ENCODE measurements at regions not wholly inside any gene's neighbourhood (a gene's known extent, or its start where the extent isn't known, plus 50 kb on each side); places are given as distances from the start of the nearest gene placed in this dataset.

GRCh38 chr2:222130855-222131254 is 167.9 kb downstream of the PAX3 start:
- TF ChIP-seq, protein P1, sequence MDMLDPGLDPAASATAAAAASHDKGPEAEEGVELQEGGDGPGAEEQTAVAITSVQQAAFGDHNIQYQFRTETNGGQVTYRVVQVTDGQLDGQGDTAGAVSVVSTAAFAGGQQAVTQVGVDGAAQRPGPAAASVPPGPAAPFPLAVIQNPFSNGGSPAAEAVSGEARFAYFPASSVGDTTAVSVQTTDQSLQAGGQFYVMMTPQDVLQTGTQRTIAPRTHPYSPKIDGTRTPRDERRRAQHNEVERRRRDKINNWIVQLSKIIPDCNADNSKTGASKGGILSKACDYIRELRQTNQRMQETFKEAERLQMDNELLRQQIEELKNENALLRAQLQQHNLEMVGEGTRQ (IDR thresholded peaks at IDR 0.05; ENCODE audit: low read depth, low read length), result no peak
- TF ChIP-seq CTCF (conservative IDR thresholded peaks at IDR 0.05; ENCODE audit: low read depth, low read length) (no peak), POLR2A (IDR thresholded peaks at IDR 0.05; ENCODE audit: low read depth, low read length) (no peak), MAZ (IDR thresholded peaks at IDR 0.05; ENCODE audit: borderline replicate concordance, low read depth, low read length) (no peak), RCOR1 (IDR thresholded peaks at IDR 0.05; ENCODE audit: insufficient replicate concordance, low read length) (no peak), RAD21 (IDR thresholded peaks at IDR 0.05; ENCODE audit: low read length) (no peak), CEBPB (IDR thresholded peaks at IDR 0.05; ENCODE audit: low read depth, low read length) (no peak), SMC3 (IDR thresholded peaks at IDR 0.05; ENCODE audit: low read depth, low read length) (no peak), MAFK (IDR thresholded peaks at IDR 0.05; ENCODE audit: low read depth, low read length) (no peak), MXI1 (IDR thresholded peaks at IDR 0.05; ENCODE audit: borderline replicate concordance, low read depth, low read length) (no peak)
- TF ChIP-seq, protein P2, sequence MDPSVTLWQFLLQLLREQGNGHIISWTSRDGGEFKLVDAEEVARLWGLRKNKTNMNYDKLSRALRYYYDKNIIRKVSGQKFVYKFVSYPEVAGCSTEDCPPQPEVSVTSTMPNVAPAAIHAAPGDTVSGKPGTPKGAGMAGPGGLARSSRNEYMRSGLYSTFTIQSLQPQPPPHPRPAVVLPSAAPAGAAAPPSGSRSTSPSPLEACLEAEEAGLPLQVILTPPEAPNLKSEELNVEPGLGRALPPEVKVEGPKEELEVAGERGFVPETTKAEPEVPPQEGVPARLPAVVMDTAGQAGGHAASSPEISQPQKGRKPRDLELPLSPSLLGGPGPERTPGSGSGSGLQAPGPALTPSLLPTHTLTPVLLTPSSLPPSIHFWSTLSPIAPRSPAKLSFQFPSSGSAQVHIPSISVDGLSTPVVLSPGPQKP (IDR thresholded peaks at IDR 0.05; ENCODE audit: borderline replicate concordance, low read depth, low read length), result no peak
